ENCODE measurements at regions not wholly inside any gene's neighbourhood (a gene's known extent, or its start where the extent isn't known, plus 50 kb on each side); places are given as distances from the start of the nearest gene placed in this dataset.

GRCh38 chr10:9878383-9878782 is 1139.3 kb upstream of the CELF2 start:
- TF ChIP-seq CTCF (conservative IDR thresholded peaks at IDR 0.05 in 1 of 2, IDR thresholded peaks at IDR 0.05 in 1 of 2; ENCODE audit: extremely low read depth in 1 of 2, insufficient read depth in 1 of 2, low read depth in 1 of 2, low read length in 2 of 2), result no peak
- TF ChIP-seq EZH2 (IDR thresholded peaks at IDR 0.05; ENCODE audit: borderline replicate concordance, low read length), result no peak

Measured in mammary epithelial cell (primary cell).